ENCODE measurements at regions not wholly inside any gene's neighbourhood (a gene's known extent, or its start where the extent isn't known, plus 50 kb on each side); places are given as distances from the start of the nearest gene placed in this dataset.

- H3K27me3 Mint-ChIP-seq (ENCODE audit: unreplicated experiment), result no peaks in the 10 kb centered on the region
- H3K4me1 Mint-ChIP-seq (ENCODE audit: unreplicated experiment), result peaks cover 17% of the 10 kb centered on the region
- no peak for TF ChIP-seq CTCF (IDR thresholded peaks at IDR 0.05; ENCODE audit: unreplicated experiment)
- no peaks in the 10 kb centered on the region for H3K9me3 Mint-ChIP-seq (ENCODE audit: unreplicated experiment)
- no peak overlapping the region for H3K4me3 Mint-ChIP-seq (ENCODE audit: unreplicated experiment)
- H3K36me3 Mint-ChIP-seq (ENCODE audit: low read depth, unreplicated experiment), result no peaks in the 10 kb centered on the region
- H3K27ac Mint-ChIP-seq (ENCODE audit: unreplicated experiment), result no peak overlapping the region
- DNase-seq (ENCODE audit: low spot score), result no peak
These were observed 1443.0 kb downstream of the PCDH7 start for GRCh38 chr4:32163125-32163524.

DNA sequence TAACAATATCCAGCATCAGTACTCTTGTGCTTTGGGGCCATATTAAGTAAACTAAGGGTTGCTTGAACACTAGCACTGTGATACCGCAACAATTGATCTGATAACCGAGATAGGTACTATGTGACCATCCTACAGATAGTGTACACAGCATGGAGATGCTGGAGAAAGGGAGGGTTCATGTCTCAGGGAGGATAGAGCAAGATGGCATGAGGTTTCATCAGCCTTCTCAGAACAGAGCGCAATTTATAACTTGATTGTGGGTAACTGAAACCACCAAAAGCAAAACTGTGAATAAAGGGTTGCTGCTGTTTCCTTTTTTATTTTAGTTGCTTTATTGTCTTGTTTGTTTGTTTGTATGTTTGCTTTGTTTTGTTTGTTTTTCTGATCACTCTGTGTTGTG lies 1449.7 kb downstream of the PCDH7 start:
- TF ChIP-seq CTCF (IDR thresholded peaks at IDR 0.05; ENCODE audit: unreplicated experiment), result no peak
- Mint-ChIP-seq H3K27me3 (ENCODE audit: unreplicated experiment) (no peaks in the 10 kb centered on the region), H3K4me3 (ENCODE audit: unreplicated experiment) (no peak overlapping the region), H3K4me1 (ENCODE audit: unreplicated experiment) (no peaks in the 10 kb centered on the region), H3K9me3 (ENCODE audit: unreplicated experiment) (no peaks in the 10 kb centered on the region), H3K36me3 (ENCODE audit: low read depth, unreplicated experiment) (no peaks in the 10 kb centered on the region), H3K27ac (ENCODE audit: unreplicated experiment) (no peak overlapping the region)
- DNase-seq (ENCODE audit: low spot score), result no peak

DNA sequence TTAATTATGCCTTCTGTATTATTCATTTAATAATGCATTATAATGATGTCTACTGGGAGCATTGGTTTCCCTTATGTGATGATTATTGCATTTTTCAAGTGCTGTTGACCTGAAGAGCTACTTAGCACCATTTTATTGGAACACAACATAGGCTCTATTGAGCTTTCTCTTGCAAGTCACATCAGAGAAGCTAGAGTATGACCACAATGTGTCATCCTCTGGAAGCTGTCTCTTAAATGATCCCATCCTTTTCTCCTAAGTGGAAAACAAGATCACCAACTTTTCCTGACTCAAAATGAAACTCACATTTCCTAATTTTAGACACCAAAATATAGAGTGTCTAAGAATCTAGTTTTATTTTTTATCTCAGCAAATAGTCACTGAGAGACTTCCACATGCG lies 1451.9 kb downstream of the PCDH7 start:
- no peaks in the 10 kb centered on the region for H3K36me3 Mint-ChIP-seq (ENCODE audit: low read depth, unreplicated experiment)
- no peaks in the 10 kb centered on the region for H3K9me3 Mint-ChIP-seq (ENCODE audit: unreplicated experiment)
- H3K4me3 Mint-ChIP-seq (ENCODE audit: unreplicated experiment), result no peak overlapping the region
- H3K27me3 Mint-ChIP-seq (ENCODE audit: unreplicated experiment), result peaks cover 2% of the 10 kb centered on the region
- no peak for TF ChIP-seq CTCF (IDR thresholded peaks at IDR 0.05; ENCODE audit: unreplicated experiment)
- no peaks in the 10 kb centered on the region for H3K4me1 Mint-ChIP-seq (ENCODE audit: unreplicated experiment)
- H3K27ac Mint-ChIP-seq (ENCODE audit: unreplicated experiment), result no peak overlapping the region
- DNase-seq (ENCODE audit: low spot score), result no peak

- H3K9me3 Mint-ChIP-seq (ENCODE audit: unreplicated experiment), result no peaks in the 10 kb centered on the region
- no peak for TF ChIP-seq CTCF (IDR thresholded peaks at IDR 0.05; ENCODE audit: unreplicated experiment)
- H3K36me3 Mint-ChIP-seq (ENCODE audit: low read depth, unreplicated experiment), result no peaks in the 10 kb centered on the region
- no peak overlapping the region for H3K27ac Mint-ChIP-seq (ENCODE audit: unreplicated experiment)
- peaks cover 2% of the 10 kb centered on the region for H3K27me3 Mint-ChIP-seq (ENCODE audit: unreplicated experiment)
- H3K4me1 Mint-ChIP-seq (ENCODE audit: unreplicated experiment), result no peaks in the 10 kb centered on the region
- no peak for DNase-seq (ENCODE audit: low spot score)
- no peak overlapping the region for H3K4me3 Mint-ChIP-seq (ENCODE audit: unreplicated experiment)
These were observed 1452.6 kb downstream of the PCDH7 start for GRCh38 chr4:32172761-32173160.

DNA sequence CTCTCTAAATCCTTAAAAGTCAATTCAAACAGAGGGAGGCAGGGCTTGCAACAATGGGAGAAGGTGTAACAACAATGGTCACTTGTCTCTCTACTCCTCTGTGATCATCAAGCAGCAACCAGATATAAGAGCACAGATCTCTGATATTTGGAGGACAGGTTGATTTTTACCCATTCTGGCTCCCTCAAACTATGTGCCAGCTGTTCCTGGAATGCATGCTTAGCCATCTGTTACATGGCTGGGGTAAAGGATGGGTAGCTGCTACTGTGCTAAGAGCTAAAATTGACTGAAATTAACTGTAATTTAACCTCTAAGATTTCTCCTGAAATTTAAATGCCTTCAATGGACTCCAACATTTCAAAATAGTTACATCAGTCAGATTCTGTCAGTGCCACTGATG lies 1459.9 kb downstream of the PCDH7 start:
- Mint-ChIP-seq H3K4me1 (ENCODE audit: unreplicated experiment) (peaks cover 5% of the 10 kb centered on the region), H3K27ac (ENCODE audit: unreplicated experiment) (no peak overlapping the region), H3K4me3 (ENCODE audit: unreplicated experiment) (no peak overlapping the region), H3K36me3 (ENCODE audit: low read depth, unreplicated experiment) (no peaks in the 10 kb centered on the region), H3K27me3 (ENCODE audit: unreplicated experiment) (peaks cover 2% of the 10 kb centered on the region), H3K9me3 (ENCODE audit: unreplicated experiment) (no peaks in the 10 kb centered on the region)
- no peak for TF ChIP-seq CTCF (IDR thresholded peaks at IDR 0.05; ENCODE audit: unreplicated experiment)
- no peak for DNase-seq (ENCODE audit: low spot score)

All from endothelial cell (in vitro differentiated cells).